Stimulated activated CD8-positive, alpha-beta memory T cell treated with anti-CD3 and anti-CD28 coated beads, Interleukin-4, amount 100 ng/mL, for 48 hours (primary cell): ENCODE measurements at regions not wholly inside any gene's neighbourhood (a gene's known extent, or its start where the extent isn't known, plus 50 kb on each side); places are given as distances from the start of the nearest gene placed in this dataset.
"Not testable (repeated sequence)": the region's sequence is repeated elsewhere in the genome, so short reads cannot be mapped to it uniquely, and the experiment has no call there.

Experiments
- DNase-seq: peaks from one replicate; pipeline ENCODE4 v3.0.0-alpha.2; 2020

DNA sequence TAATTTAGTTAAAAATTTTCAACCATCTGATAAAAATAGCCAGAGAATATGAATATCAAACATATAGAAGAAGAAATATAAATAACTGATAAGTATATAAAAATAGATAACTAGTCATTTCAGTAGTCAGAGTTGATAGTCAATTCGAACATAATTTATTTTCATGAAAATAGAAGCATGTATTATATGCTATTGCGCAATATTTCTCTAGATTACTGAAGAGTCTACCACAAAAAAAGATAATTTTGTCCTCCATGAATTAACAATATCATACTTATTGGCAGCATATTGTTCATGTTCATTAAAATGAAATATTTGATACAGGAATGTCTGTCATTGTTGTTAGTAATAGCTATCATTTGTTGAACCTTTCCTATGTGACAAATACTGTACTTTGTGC is 376.2 kb upstream of the TOM1L1 start:
- no peak for DNase-seq

DNA sequence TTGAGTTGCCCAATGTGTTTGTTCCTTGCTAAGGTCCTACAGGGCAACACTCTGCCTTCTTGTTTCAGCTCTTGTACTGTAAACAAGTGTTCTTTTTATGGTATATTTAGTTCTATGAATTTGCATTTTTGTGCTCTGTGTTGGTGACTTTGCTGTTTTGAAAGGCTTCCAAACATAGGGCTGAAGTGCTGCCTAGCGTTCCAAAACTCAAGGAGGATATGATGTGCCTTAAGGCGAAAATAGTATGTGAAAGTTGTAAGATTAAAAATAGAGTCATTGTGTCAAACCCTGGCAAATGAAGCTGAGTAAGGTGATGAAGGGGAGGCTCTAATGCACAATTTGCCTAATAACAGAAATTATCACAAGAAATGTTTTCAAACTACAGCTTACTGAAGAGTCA is 372.7 kb upstream of the TOM1L1 start:
- no peak for DNase-seq

DNA sequence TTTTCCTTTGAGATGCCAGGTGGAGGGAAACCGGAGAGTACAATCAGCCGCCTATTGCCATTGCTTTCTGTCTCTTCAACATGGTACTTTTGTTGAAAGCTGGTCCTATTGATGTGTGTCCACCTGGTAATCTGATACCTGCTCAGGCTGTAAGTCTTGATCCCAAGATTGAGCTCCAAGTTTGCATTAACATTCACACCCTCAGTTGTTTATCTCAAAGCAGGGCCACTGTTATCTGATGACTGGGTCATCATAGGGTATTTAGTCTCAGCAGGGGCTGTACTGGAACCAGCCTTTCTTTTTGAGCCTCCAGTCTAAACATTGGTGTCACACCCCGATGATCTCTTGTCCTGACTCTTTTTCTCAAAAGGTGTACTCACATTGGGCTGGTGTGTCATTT is 370.3 kb upstream of the TOM1L1 start:
- DNase-seq, result no peak

DNA sequence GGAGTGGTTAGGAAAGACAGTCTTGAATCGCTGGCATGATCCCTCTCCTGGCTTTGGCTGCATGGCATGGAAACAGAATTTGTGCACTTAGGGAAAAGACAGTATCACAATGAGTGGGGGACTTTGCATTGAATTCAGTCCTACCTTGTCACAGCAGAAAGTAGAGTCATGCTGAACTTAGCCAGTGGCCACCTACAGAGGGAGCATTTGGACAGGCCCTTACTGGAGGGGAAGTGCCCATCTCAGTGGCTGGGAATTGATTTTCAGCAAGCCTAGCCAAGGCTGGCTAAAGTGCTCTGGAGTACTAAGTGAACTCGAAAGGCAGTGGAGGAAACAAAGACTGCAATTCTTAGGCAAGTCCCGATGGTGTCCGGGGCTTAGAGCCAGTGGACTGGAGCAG is 364.3 kb upstream of the TOM1L1 start:
- DNase-seq, result no peak

DNA sequence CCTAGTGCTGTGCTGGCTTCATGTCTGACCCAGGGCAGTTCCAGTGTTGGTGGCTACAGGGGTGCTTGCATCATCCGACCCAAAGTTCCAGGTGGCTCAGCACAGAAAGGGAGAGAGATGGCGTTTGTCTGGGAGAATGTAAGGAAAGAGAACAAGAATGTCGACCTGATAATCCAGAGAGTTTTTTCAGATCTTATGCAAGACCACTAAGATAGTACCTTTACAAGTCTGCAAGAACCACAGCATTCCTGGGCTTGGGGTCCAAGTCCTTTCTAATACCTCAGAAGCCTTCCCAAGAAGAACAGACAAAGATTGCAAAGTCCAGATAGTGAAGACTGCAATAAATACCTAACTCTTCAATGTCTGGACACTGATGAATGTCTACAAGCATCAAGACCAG is 363.0 kb upstream of the TOM1L1 start:
- no peak for DNase-seq

DNA sequence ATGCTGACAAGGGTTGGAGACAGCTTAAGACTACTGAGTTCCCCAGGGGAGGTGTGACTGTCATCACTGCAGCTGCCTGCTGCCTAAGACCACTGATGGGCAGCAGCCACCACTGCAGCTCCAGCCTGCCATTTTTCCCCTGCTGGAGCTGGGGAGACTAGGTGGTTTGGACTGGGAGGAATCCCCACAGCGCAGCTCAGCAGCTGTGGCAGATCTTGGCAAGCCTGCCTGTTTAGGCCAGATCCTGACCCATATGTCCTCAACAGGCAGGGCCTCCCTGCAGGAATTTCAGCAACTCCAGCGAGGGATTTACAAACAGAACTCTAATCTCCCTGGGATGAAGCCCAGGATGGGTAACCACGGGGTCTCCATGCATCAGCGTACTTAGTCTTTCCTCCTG is 356.4 kb upstream of the TOM1L1 start:
- no peak for DNase-seq

DNA sequence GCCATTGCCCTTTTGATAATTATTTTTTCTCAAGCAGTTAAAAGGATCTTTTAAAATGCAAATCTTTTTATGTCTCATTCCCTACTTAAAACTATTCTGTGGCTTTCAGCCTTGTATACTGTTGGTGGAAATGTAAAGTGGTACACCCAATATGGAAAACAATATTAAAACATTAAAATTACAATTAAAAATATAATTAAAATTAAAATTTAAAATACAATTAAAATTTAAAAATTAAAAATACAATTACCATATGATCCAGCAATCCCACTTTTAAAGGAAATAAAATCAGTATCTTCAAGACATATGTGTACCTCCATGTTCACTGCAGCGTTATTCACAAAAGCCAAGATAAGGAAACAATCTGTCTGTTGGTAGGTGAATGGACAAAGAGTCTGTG is 340.8 kb upstream of the TOM1L1 start:
- no peak for DNase-seq

DNA sequence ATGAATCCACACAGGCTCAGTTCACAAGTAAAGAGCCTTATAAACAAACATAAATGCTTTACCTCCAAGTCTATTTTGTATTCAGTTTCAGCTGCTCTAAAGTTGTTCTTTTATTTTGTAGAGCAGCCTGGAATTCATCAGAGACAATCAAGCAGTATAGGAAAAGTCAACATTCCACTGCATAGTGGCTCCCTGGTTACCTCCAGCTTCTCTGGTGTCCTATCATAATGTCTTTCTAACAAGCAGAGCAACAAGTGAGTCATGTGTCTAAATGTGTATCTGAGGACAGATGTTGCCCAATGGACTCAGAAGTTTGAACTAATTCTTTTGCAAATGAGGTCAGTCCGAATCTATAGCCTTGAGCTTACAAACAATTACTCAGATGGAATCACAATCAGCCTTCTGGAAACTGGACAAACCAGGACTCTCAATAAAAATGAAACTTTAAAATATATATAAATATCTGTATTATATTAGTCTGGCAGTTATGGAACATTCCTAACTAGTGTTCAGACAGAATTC is 292.0 kb upstream of the TOM1L1 start:
- no peak for DNase-seq

DNA sequence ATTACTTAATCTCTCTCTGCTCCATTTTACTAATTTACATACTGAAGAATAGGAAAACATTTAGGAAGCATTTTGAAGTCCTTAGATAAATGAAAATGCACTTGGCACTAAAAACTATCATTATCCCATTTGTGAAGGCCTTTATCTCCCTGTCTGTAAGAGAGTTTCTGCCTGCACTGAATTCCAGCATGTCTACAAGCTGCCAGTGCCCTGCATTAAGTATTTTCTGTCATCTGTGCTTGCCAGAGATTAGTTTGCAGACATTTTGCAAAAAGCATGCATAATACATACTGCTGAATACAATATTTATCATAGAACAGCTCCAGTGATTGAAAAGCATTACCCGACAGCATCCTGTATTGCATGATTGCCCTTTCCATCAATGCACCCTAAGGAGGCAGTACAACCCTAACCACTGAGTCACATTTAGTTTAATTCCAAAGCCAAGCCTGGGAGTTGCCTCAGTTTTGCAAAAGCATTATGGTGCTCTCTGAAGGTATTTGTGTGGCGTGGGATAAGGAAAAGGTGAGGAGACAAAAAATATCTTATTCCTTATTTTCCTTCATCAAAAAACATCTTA is 280.2 kb upstream of the TOM1L1 start:
- DNase-seq, result no peak

DNA sequence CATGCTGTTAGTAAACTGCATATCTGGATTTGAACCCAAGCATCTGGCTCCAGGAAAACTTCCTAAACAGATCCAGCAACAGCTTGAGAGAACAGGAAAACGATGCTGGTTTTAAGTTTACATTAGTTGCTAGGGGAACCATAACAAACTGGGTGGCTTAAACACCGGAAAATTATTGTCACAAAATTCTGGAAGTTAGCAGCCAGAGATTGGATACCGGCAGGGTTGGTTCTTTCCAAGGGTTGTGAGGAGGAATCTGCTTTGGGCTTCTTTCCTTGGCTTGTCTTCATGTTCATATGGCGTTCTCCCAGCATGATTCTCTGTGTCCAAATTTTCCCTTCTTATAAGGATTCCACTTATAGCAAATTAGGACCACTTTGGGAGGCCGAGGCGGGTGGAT is 276.9 kb upstream of the TOM1L1 start:
- DNase-seq, result no peak

DNA sequence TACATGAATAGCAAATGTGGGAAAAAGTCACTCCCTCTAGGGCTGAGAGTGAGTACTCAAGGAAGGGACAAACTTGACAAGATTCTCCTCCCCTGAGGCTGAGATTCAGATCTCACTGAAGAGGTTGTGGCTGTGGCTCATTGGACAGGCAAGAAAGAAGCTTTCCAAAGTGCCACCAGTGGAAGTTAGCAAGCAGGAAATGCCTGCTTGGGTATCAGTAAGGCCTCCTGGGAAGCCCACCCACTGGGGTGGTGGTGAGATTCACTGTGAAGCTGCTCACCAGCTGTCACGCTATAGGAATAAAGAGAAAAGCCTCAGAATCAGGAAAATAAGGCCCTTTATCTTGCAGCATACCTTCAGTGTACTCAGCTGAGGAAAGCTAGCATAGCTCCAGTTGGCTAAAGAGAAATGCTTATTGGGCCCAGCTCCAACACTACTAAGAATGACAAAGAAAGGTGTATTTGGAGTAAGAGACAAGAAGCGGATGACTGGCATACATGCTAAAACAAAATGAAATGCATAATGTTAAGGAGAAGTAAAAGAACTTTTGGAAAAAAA is 274.4 kb upstream of the TOM1L1 start:
- no peak for DNase-seq

DNA sequence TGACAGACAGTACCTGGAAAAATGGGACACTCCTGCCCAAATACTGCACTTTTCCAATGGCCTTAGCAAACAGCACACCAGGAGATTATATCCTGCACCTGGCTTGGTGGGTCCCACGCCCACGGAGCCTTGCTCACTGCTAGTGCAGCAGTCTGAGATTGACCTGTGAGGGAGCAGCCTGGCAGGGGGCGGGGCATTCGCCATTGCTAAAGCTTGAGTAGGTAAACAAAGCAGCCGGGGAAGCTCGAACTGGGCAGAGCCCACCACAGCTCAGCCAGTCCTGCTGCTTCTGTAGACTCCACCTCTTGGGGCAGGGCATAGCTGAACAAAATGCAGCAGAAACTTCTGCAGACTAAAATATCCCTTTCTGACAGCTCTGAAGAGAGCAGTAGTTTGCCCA is 261.2 kb upstream of the TOM1L1 start:
- DNase-seq, result not testable (repeated sequence)

DNA sequence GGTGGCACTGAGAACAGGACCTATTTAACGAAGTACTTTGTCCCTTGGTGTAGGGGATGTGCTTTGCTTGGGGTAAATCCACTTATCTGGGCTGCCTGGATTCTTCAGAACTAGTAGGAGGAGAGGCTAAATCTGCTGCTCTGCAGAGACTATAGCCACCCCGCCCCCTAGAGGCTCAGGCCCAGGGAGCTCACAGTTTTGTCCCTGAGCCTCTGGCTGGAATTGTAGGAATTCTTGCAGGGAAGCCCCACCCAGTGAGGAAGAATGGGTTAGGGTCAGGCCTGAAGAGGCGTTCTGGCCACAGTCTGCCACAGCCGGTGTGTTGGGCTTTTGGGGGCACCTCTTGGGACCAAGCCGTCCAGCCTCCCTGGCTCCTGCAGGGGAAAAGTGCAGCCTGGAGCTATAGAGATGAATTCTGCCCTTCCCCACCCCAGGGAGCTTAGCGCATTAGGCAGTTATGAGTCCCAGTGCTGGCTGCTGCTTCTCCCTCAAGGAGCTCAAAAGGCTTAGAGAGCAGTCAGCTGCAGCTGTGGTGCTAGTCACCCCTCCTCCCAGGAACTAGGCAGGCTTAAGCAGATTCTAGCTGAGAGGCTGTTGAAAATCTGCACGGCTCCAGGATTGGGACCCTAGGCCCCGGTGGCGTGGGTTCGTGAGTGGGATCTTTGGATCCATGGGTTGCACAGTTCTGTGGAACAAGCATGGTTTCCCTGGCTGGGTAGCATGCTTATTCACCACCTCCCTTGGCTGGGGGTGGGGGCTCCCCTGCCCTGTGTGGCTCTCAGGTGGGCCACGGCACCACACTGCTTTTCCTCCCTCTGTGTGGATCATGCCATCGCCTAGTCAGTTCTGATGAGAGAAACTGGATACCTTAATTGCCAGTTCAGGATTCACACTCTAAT is 237.4 kb upstream of the TOM1L1 start:
- no peak for DNase-seq

DNA sequence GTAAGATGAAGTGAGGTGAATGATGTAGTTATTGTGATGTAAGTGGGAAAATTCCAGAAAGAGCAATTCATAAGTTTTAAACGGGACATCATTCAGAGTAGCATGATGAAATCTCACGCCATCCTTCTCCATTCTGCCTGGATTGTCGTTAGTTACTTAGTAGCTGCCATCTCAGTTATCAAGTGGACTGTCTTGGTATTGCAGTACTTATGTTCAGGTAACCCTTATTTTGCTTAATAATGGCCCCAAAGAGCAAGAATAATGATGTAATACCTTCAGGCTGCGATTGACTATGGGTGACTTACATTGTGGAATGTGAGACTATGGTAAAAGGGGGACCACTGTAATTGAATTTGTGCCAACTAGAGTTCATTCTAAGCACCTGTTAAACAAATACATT is 234.1 kb upstream of the TOM1L1 start:
- no peak for DNase-seq

DNA sequence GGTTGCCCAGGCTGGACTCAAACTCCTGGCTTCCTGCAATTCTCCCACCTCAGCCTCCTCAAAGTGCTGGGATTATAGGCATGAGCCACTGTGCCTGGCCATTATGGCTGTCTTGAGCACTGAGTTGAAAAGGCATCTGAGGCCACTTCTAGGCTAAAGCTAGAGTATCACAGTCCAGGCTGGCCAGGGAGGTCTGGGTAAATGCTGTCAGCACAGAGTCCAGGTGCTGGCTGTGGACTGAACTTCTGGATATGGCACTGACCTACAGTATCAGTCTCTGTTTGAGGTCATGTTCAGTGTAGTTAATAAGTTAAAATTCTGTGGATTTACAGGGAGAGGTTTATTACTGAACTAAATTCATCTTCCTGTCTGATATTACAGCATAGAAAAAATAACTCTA is 222.5 kb upstream of the TOM1L1 start:
- DNase-seq, result no peak

DNA sequence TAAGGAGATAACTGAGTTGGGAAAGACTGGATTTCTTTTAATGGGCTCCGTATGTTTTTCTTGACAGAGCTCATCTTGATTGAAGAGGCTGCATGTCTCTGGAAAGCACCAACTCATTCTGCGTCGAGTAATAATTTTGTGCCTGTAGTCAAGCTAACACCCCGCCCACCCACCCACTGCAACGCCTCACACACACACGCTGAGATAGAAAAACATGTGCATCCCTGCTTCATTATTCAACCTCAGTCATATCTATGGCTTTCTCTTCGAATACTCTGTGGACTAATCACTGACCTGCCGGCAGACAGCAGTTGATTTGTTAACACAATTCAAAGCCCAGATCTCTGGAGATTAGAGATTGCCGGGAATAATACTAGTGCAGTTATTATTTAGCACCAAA is 220.2 kb upstream of the TOM1L1 start:
- DNase-seq, result no peak

DNA sequence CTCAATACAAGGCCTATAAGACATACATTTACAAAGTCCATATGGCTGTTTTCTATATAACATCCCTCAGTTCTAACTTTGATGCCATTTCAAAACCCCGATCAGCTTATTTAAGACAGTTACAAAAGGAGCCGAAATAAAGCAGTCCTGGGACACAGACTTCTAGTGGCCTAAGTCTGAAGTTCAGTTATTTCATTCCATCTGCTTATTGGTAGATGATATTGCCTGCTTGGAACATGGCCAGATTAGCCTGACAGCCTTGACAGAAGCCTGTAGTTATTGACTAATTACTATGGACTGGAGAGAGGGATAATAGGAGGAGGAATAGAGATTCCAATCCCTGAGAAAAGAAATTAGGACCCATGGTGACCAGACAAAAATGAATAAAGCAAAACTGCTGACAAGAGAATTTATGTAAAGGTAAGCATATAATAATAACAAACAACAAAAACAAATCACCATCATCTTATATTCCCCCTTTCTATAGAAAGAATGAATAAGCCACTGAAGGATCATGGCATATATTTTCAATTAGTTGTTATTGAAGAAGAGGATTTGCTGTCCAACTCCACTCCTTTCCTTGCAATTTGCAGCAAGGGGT is 206.3 kb upstream of the TOM1L1 start:
- no peak for DNase-seq

DNA sequence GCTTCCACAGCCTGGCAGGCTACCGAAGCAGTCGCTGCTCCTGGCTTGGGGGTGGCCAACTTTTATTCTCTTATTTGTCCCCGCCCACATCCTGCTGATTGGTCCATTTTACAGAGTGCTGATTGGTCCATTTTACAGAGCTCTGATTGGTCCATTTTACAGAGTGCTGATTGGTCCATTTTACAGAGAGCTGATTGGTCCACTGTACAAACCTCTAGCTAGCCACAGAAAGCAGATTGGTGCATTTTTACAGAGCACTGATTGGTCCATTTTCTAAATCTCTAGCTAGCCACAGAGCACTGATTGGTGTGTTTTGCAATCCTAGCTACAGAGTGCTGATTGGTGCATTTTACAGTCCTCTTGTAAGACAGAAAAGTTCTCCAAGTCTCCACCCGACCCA is 187.9 kb upstream of the TOM1L1 start:
- not testable (repeated sequence) for DNase-seq

DNA sequence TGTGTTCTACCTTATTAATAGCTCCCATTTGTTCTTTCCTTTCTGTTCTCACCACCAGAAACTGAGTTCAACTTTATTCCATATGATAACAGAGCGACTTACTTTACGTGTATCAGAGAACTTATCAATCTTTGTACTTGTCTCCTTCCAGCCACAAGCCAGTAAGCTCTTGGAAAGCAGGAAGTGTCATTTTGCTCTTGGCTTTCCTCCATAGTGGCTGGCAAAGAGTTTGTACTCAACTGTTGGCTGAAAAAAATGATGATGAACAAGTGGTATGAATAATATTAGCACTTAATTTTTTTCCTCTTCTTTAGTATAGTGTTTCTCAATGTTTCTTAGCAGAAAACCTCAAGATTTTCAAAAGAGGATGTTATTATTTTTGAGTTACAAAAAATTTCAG is 182.4 kb upstream of the TOM1L1 start:
- no peak for DNase-seq

DNA sequence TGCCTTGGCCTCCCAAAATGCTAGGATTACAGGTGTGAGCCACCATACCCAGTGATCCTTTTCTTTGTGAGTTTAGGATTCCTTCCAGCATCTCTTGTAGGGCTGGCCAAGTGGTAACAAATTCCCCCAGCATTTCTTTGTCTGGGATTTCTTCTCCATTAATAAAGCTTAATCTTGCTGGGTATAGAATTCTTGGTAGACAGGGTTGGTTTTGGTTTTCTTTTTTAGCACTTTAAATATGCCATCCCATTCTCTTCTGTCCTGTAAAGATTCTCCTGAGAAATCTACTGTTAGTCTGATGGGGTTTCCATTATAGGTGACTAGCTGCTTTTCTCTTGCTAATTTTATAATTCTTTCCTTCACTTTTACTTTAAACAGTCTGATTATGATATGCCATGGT is 173.0 kb upstream of the TOM1L1 start:
- no peak for DNase-seq

DNA sequence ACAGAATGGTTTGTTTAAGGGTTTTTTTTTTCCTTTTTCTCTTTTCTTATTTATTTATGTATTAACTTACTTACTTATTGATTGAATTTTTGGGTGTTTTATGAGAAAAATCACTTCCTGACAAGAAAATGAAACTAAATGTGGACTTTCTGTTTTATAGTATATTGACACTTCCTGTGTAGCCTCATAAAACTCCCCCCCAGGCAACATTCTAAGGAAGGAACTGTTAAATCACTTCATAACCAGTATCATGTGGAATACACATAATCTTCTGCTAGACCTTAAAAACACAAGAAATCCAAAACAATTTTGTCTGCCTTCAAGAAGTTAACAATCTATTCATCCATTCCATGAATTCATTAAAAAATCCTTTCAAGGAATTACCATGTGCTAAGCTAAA is 164.1 kb upstream of the TOM1L1 start:
- DNase-seq, result no peak

DNA sequence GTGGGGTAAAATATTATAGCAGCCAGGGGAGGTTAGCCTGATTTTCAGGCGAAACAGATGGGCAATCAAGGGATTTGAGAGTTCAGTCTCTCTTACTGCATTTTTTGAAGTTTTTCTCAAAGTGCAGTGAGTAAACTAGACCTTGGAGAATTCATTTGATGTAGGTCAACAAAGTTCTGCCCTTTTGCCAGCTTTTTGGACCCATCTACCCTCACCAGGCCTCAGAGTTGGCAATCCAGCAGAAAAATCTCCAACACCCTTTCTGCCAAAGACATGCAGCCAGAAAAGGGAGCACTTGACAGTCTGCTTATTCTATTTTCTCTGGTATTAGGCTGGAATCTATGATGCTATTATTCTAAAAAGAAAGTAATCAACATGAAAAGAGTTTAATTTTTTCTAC is 162.2 kb upstream of the TOM1L1 start:
- no peak for DNase-seq

DNA sequence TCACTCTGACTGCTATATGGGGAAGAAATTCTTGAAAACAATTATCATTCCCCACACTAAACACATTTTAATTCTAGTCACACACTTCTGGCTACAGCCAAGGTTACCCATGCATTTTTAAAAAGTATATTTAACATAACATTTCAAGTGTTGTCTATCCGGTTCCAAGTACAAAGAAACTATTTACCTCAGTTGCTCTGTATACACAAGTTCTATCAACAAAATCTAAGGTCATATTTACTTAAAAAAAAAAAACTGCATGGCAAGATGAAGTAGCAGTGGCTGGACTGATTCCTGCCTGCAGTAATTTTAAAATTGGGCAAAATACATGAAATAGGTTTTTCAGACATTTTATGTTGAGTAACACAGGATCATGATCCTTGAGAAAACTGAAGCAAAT is 155.9 kb upstream of the TOM1L1 start:
- DNase-seq, result no peak

DNA sequence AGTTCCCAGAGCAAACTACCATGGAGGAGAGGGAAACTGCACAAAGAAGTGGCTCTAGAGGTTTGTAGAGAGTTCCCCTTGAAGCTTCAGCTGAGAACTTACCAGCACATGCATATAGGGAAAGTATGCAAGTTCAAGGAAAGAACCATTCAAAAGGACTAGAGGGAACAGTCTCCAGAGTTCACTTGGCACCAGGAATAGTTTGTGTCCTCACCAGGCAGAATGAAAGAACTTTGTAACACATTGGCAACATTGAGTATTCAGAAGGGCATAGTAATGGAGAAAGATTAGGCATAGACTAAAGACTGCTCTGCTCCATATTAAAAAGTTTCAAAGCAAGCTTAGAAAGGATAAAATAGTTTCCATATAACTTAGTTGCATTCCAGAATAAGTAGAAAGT is 155.4 kb upstream of the TOM1L1 start:
- no peak for DNase-seq
